H1 (cell line): ENCODE measurements at regions not wholly inside any gene's neighbourhood (a gene's known extent, or its start where the extent isn't known, plus 50 kb on each side); places are given as distances from the start of the nearest gene placed in this dataset.

Experiments used
- CHD1 ChIP-seq: IDR thresholded peaks from 2 replicates; pipeline ENCODE4 v1.6.1; 2012; ENCODE audit warnings: low read depth, low read length, improper control_type of control experiment
- EP300 ChIP-seq, 2 experiments: IDR thresholded peaks; 1 replicate in 1 of 2; 2 replicates in 1 of 2; pipeline ENCODE4 v1.6.1; 2011 to 2012; ENCODE audit warnings: low read depth in 2 of 2, low read length in 2 of 2, mild to moderate bottlenecking in 2 of 2, borderline replicate concordance in 1 of 2, inconsistent platforms in 1 of 2, moderate library complexity in 1 of 2
- EZH2 ChIP-seq: fragments of 200-600 bp; sonication (generic); IDR thresholded peaks from 2 replicates; pipeline ENCODE4 v1.7.1; 2012; ENCODE audit warnings: low read depth, mild to moderate bottlenecking, moderate library complexity, low read length, inconsistent platforms; ENCODE audit not compliant: severe bottlenecking
- HDAC2 ChIP-seq, 2 experiments: fragments of 300-600 bp in 1 of 2; sonication (generic) in 1 of 2; IDR thresholded peaks; 2 replicates each; pipeline ENCODE4 v1.6.1; 2011 to 2012; ENCODE audit warnings: low read depth in 2 of 2, low read length in 2 of 2, mild to moderate bottlenecking in 2 of 2, moderate library complexity in 2 of 2, borderline replicate concordance in 1 of 2, inconsistent platforms in 1 of 2
- JUN ChIP-seq: IDR thresholded peaks from 2 replicates; pipeline ENCODE4 v1.6.1; 2011; ENCODE audit warnings: low read depth, mild to moderate bottlenecking, improper control_type of control experiment, low read length
- MAFK ChIP-seq: IDR thresholded peaks from 2 replicates; pipeline ENCODE4 v1.6.1; 2012; ENCODE audit warnings: low read depth, mild to moderate bottlenecking, improper control_type of control experiment, low read length
- MAX ChIP-seq: IDR thresholded peaks from 2 replicates; pipeline ENCODE4 v1.6.1; 2012; ENCODE audit warnings: inconsistent platforms
- POLR2A ChIP-seq, 2 experiments: IDR thresholded peaks; 1 replicate in 1 of 2; 2 replicates in 1 of 2; pipeline ENCODE4 v1.6.1; 2011; ENCODE audit warnings: low read depth in 2 of 2, low read length in 2 of 2, mild to moderate bottlenecking in 2 of 2; ENCODE audit errors: control extremely low read depth in 1 of 2
- POLR2AphosphoS5 ChIP-seq: IDR thresholded peaks from 2 replicates; pipeline ENCODE4 v1.6.1; 2011; ENCODE audit warnings: low read depth, low read length
- RAD21 ChIP-seq, 2 experiments: IDR thresholded peaks in 1 of 2; conservative IDR thresholded peaks in 1 of 2; 2 replicates each; pipeline ENCODE4 v1.6.1; 2011; ENCODE audit warnings: low read depth in 2 of 2, low read length in 2 of 2, improper control_type of control experiment in 1 of 2, inconsistent platforms in 1 of 2, mild to moderate bottlenecking in 1 of 2, moderate library complexity in 1 of 2
- RXRA ChIP-seq: IDR thresholded peaks from 2 replicates; pipeline ENCODE4 v1.6.1; 2011; ENCODE audit warnings: low read depth, mild to moderate bottlenecking, low read length, moderate library complexity; ENCODE audit not compliant: insufficient read depth
- SIN3A ChIP-seq, 2 experiments: IDR thresholded peaks in 1 of 2; conservative IDR thresholded peaks in 1 of 2; 2 replicates each; pipeline ENCODE4 v1.6.1; 2011 to 2012; ENCODE audit warnings: low read length in 2 of 2, improper control_type of control experiment in 1 of 2, low read depth in 1 of 2, mild to moderate bottlenecking in 1 of 2
- TAF1 ChIP-seq: IDR thresholded peaks from 2 replicates; pipeline ENCODE4 v1.6.1; 2011; ENCODE audit warnings: mild to moderate bottlenecking, low read depth, low read length
- TF ChIP-seq, protein P1 (sequence below), 3 experiments: IDR thresholded peaks; 1 replicate in 2 of 3; 2 replicates in 1 of 3; pipeline versions ENCODE4 v1.5.1 to v1.6.1; 2011; ENCODE audit warnings: low read length in 3 of 3, mild to moderate bottlenecking in 3 of 3, inconsistent platforms in 2 of 3, low read depth in 1 of 3, moderate library complexity in 1 of 3; ENCODE audit not compliant: insufficient read depth in 1 of 3; ENCODE audit errors: control extremely low read depth in 1 of 3

DNA sequence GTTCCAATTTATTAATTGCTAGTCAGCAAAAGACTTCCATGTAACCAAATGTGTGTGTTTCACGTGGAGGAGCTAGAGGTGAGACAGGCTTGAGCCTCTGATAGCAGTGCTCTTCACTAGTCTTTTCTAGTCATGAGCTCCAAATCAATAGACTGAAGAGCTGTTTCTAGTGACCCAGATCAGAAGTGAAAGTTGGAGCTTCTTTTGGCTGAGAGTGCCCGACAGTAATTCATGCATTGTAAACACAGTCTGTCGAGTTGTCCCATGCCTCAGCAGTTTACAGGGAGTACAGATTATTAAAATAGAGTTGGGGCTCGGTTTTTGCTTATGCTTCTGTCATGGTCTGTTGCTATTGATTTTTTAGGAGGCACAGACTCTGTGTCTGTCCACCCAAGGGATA lies 793.1 kb downstream of the DTWD2 start:
- TF ChIP-seq JUN (no peak), POLR2AphosphoS5 (no peak), EP300 (IDR thresholded peaks at IDR 0.05; ENCODE audit: borderline replicate concordance in 1 of 2, low read depth in 2 of 2, low read length in 2 of 2) (no peak), RAD21 (IDR thresholded peaks at IDR 0.05 in 1 of 2, conservative IDR thresholded peaks at IDR 0.05 in 1 of 2; ENCODE audit: low read depth in 2 of 2, low read length in 2 of 2) (no peak), HDAC2 (IDR thresholded peaks at IDR 0.05; ENCODE audit: borderline replicate concordance in 1 of 2, low read depth in 2 of 2, low read length in 2 of 2) (no peak), CHD1 (no peak), POLR2A (IDR thresholded peaks at IDR 0.05; ENCODE audit: control extremely low read depth in 1 of 2, low read depth in 2 of 2, low read length in 2 of 2) (no peak), EZH2 (no peak), MAX (no peak), RXRA (no peak), MAFK (no peak), SIN3A (conservative IDR thresholded peaks at IDR 0.05 in 1 of 2, IDR thresholded peaks at IDR 0.05 in 1 of 2; ENCODE audit: low read depth in 1 of 2, low read length in 2 of 2) (no peak), TAF1 (no peak)
- TF ChIP-seq, protein P1, sequence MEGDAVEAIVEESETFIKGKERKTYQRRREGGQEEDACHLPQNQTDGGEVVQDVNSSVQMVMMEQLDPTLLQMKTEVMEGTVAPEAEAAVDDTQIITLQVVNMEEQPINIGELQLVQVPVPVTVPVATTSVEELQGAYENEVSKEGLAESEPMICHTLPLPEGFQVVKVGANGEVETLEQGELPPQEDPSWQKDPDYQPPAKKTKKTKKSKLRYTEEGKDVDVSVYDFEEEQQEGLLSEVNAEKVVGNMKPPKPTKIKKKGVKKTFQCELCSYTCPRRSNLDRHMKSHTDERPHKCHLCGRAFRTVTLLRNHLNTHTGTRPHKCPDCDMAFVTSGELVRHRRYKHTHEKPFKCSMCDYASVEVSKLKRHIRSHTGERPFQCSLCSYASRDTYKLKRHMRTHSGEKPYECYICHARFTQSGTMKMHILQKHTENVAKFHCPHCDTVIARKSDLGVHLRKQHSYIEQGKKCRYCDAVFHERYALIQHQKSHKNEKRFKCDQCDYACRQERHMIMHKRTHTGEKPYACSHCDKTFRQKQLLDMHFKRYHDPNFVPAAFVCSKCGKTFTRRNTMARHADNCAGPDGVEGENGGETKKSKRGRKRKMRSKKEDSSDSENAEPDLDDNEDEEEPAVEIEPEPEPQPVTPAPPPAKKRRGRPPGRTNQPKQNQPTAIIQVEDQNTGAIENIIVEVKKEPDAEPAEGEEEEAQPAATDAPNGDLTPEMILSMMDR (IDR thresholded peaks at IDR 0.05; ENCODE audit: control extremely low read depth in 1 of 3, insufficient read depth in 1 of 3, low read depth in 1 of 3, low read length in 3 of 3), result no peak
